ENCODE measurements at regions not wholly inside any gene's neighbourhood (a gene's known extent, or its start where the extent isn't known, plus 50 kb on each side); places are given as distances from the start of the nearest gene placed in this dataset.

GRCh38 chr12:67425394-67425793 is 156.2 kb downstream of the CAND1 start:
- Histone ChIP-seq H4K8ac (replicated peaks; ENCODE audit: insufficient read length, low read depth, low read length) (no peak overlapping the region), H4K91ac (ENCODE audit: insufficient read length, low read depth, low read length) (no peak overlapping the region)
- no peaks in the 10 kb centered on the region for H3K9me3 Mint-ChIP-seq

More at GRCh38 chr12:67425394-67425793, 156.2 kb downstream of the CAND1 start:
- no peak overlapping the region for H3K23ac ChIP-seq (ENCODE audit: insufficient read length, low read depth, low read length)
- H4K5ac ChIP-seq (ENCODE audit: insufficient read length, low read depth, low read length), result no peak overlapping the region
- H3K27ac ChIP-seq (ENCODE audit: insufficient read length, low read depth, low read length), result no peak overlapping the region
- H3K4me3 Mint-ChIP-seq, result no peak overlapping the region
- no peak overlapping the region for H2BK12ac ChIP-seq (ENCODE audit: insufficient read length, low read depth, low read length)
- H3K4me1 Mint-ChIP-seq, result peaks cover 16 to 17% of the 10 kb centered on the region in 2 experiments
- no peak overlapping the region for H3K27ac Mint-ChIP-seq
- H3K79me2 ChIP-seq (ENCODE audit: insufficient read depth, low read length), result no peaks in the 10 kb centered on the region
- H3K14ac ChIP-seq (ENCODE audit: insufficient read depth, low read length), result no peak overlapping the region
- no peaks in the 10 kb centered on the region for H3K27me3 ChIP-seq (ENCODE audit: insufficient read depth, low read length)
- H2AK5ac ChIP-seq (ENCODE audit: insufficient read length, low read length), result no peak overlapping the region
- H3K18ac ChIP-seq (ENCODE audit: insufficient read length, low read depth, low read length), result no peak overlapping the region
- no peak for TF ChIP-seq CTCF (conservative IDR thresholded peaks at IDR 0.05)
- H3K9ac ChIP-seq (ENCODE audit: extremely low read depth, insufficient read length, low read length), result no peak overlapping the region
- no peaks in the 10 kb centered on the region for H3K9me3 ChIP-seq (ENCODE audit: control insufficient read depth, low read depth, low read length)
- H2BK120ac ChIP-seq (ENCODE audit: low read depth, low read length, poor library complexity, severe bottlenecking), result no peak overlapping the region
- no peak overlapping the region for H3K56ac ChIP-seq (ENCODE audit: insufficient read length, low read depth, low read length)
- WGBS (ENCODE audit: extremely low coverage, insufficient read length, low lambda C conversion rate), result no CpG with 5 or more reads among the region's 1 CpG
- H3K27me3 Mint-ChIP-seq (ENCODE audit: low read depth), result no peaks in the 10 kb centered on the region
- no peaks in the 10 kb centered on the region for H3K23me2 ChIP-seq (ENCODE audit: insufficient read length, low read depth, low read length, poor library complexity, severe bottlenecking)
- no peak overlapping the region for H2BK20ac ChIP-seq (ENCODE audit: low read depth, low read length, poor library complexity, severe bottlenecking)
- no peak overlapping the region for H3K4me2 ChIP-seq (ENCODE audit: insufficient read depth, insufficient read length, low read length)
- no peak overlapping the region for H2BK15ac ChIP-seq (ENCODE audit: low read depth, low read length)
- no peak overlapping the region for H2AFZ ChIP-seq (ENCODE audit: low read length)
- H3K4me1 ChIP-seq (ENCODE audit: insufficient read depth, low read length), result no peaks in the 10 kb centered on the region
- DNase-seq, result no peak
- no peak overlapping the region for H3K4ac ChIP-seq (ENCODE audit: low read depth, low read length)
- H2BK5ac ChIP-seq (ENCODE audit: insufficient read length, low read length), result no peak overlapping the region
- no peaks in the 10 kb centered on the region for H3K36me3 Mint-ChIP-seq (ENCODE audit: insufficient read depth in 1 of 3, low read depth in 3 of 3)
- no peaks in the 10 kb centered on the region for H4K20me1 ChIP-seq (ENCODE audit: control insufficient read depth, insufficient read depth, insufficient read length)
- no peak overlapping the region for H3T11ph ChIP-seq (ENCODE audit: low read length)
- no peaks in the 10 kb centered on the region for H3K79me1 ChIP-seq (ENCODE audit: insufficient read depth, low read depth, low read length, poor library complexity, severe bottlenecking)
